ENCODE measurements at regions not wholly inside any gene's neighbourhood (a gene's known extent, or its start where the extent isn't known, plus 50 kb on each side); places are given as distances from the start of the nearest gene placed in this dataset.

DNA sequence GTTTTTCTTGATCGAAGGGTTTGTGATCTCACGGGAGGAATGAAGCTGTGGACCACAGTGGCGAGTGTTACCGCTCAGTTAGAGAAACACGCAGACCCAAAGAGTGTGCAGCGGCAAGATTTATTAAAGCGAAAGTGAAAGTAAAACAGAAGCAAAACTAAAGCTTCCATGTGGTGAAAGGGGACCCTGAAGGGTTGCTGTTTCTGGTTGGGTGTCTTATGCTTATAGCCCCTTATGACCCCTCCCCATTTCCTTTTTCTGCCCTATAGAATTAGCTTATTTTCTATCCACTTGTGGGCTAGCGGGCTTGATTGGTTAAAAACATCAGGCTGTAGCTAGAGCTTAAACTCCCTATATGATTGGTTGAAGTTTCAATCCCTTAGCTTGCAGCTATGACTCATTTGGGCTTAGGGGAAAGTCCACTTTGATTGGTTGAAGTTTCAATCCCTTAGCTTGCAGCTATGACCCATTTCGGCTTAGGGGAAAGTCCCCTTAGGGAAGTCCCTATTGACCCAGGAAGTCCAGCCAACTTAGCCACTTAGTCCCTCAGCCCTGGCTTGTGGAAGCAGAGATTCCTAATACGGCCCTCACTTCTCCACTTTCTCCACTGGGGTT, 171.2 kb upstream of the NWD2 start:
- TF ChIP-seq, protein P1, sequence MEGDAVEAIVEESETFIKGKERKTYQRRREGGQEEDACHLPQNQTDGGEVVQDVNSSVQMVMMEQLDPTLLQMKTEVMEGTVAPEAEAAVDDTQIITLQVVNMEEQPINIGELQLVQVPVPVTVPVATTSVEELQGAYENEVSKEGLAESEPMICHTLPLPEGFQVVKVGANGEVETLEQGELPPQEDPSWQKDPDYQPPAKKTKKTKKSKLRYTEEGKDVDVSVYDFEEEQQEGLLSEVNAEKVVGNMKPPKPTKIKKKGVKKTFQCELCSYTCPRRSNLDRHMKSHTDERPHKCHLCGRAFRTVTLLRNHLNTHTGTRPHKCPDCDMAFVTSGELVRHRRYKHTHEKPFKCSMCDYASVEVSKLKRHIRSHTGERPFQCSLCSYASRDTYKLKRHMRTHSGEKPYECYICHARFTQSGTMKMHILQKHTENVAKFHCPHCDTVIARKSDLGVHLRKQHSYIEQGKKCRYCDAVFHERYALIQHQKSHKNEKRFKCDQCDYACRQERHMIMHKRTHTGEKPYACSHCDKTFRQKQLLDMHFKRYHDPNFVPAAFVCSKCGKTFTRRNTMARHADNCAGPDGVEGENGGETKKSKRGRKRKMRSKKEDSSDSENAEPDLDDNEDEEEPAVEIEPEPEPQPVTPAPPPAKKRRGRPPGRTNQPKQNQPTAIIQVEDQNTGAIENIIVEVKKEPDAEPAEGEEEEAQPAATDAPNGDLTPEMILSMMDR (IDR thresholded peaks at IDR 0.05), result no peak
- TF ChIP-seq POLR2A (IDR thresholded peaks at IDR 0.05), result no peak
